Trophoblast cell (in vitro differentiated cells and primary cell): ENCODE measurements at regions not wholly inside any gene's neighbourhood (a gene's known extent, or its start where the extent isn't known, plus 50 kb on each side); places are given as distances from the start of the nearest gene placed in this dataset.

ENCODE experiments used
- DNase-seq, 2 donors: peaks; one replicate each; pipeline ENCODE4 v3.0.0-alpha.2; 2016
- H2AFZ ChIP-seq: 2 replicates; pipeline ENCODE4 v1.6.1; 2013; ENCODE audit warnings: low read length, moderate library complexity, mild to moderate bottlenecking; ENCODE audit not compliant: insufficient read depth, poor library complexity
- H2AK5ac ChIP-seq: 2 replicates; pipeline ENCODE4 v1.6.1; 2013; ENCODE audit warnings: mild to moderate bottlenecking, low read length
- H2BK120ac ChIP-seq: 2 replicates; pipeline ENCODE4 v1.6.1; 2013; ENCODE audit warnings: low read length, mild to moderate bottlenecking, moderate library complexity; ENCODE audit not compliant: insufficient read depth, poor library complexity
- H2BK12ac ChIP-seq: 2 replicates; pipeline ENCODE4 v1.6.1; 2013; ENCODE audit warnings: mild to moderate bottlenecking, low read length, moderate library complexity
- H2BK5ac ChIP-seq: 2 replicates; pipeline ENCODE4 v1.6.1; 2013; ENCODE audit warnings: low read length, low read depth, moderate library complexity, mild to moderate bottlenecking; ENCODE audit not compliant: poor library complexity
- H3K14ac ChIP-seq: 2 replicates; pipeline ENCODE4 v1.6.1; 2013; ENCODE audit warnings: mild to moderate bottlenecking, low read length
- H3K18ac ChIP-seq: 2 replicates; pipeline ENCODE4 v1.6.1; 2013; ENCODE audit warnings: mild to moderate bottlenecking, low read length
- H3K23ac ChIP-seq: 2 replicates; pipeline ENCODE4 v1.6.1; 2013; ENCODE audit warnings: low read length
- H3K27ac ChIP-seq: 2 replicates; pipeline ENCODE4 v1.5.1; 2013; ENCODE audit warnings: low read depth, mild to moderate bottlenecking, inconsistent platforms, low read length, moderate library complexity
- H3K27me3 ChIP-seq: 2 replicates; pipeline ENCODE4 v1.6.1; 2013; ENCODE audit warnings: inconsistent platforms, mild to moderate bottlenecking, low read length, moderate library complexity; ENCODE audit not compliant: insufficient read depth
- H3K36me3 ChIP-seq, 2 experiments: 1 replicate in 1 of 2; 2 replicates in 1 of 2; pipeline ENCODE4 v1.6.1; 2013; ENCODE audit warnings: low read length in 2 of 2, mild to moderate bottlenecking in 2 of 2, moderate library complexity in 1 of 2; ENCODE audit not compliant: insufficient read depth in 2 of 2, control insufficient read depth in 1 of 2
- H3K4ac ChIP-seq: 2 replicates; pipeline ENCODE4 v1.6.1; 2013; ENCODE audit warnings: low read depth, mild to moderate bottlenecking, low read length, moderate library complexity
- H3K4me1 ChIP-seq, 2 experiments: 1 replicate in 1 of 2; 2 replicates in 1 of 2; pipeline ENCODE4 v1.6.1; 2013; ENCODE audit warnings: low read length in 2 of 2, mild to moderate bottlenecking in 2 of 2, moderate library complexity in 1 of 2; ENCODE audit not compliant: insufficient read depth in 2 of 2, control insufficient read depth in 1 of 2
- H3K4me2 ChIP-seq: 2 replicates; pipeline ENCODE4 v1.6.1; 2013; ENCODE audit warnings: inconsistent platforms, mild to moderate bottlenecking, low read length, moderate library complexity
- H3K4me3 ChIP-seq: 2 replicates; pipeline ENCODE4 v1.5.1; 2013; ENCODE audit warnings: mild to moderate bottlenecking, low read depth, low read length, inconsistent platforms
- H3K79me1 ChIP-seq: one replicate; pipeline ENCODE4 v1.6.1; 2013; ENCODE audit warnings: low read length
- H3K79me2 ChIP-seq: 2 replicates; pipeline ENCODE4 v1.6.1; 2013; ENCODE audit warnings: low read length, mild to moderate bottlenecking; ENCODE audit not compliant: control insufficient read depth, insufficient read depth, poor library complexity
- H3K9ac ChIP-seq: 2 replicates; pipeline ENCODE4 v1.6.1; 2013; ENCODE audit warnings: mild to moderate bottlenecking, low read length
- H3K9me3 ChIP-seq: 2 replicates; pipeline ENCODE4 v1.6.1; 2013; ENCODE audit warnings: low read depth, mild to moderate bottlenecking, control low read depth, inconsistent platforms, low read length; ENCODE audit not compliant: insufficient read depth
- H4K12ac ChIP-seq: 2 replicates; pipeline ENCODE4 v1.6.1; 2013; ENCODE audit warnings: low read depth, mild to moderate bottlenecking, low read length, moderate library complexity
- H4K8ac ChIP-seq: 2 replicates; pipeline ENCODE4 v1.6.1; 2013; ENCODE audit warnings: low read depth, mild to moderate bottlenecking, low read length, moderate library complexity
- H4K91ac ChIP-seq: one replicate; pipeline ENCODE4 v1.6.1; 2013; ENCODE audit warnings: low read depth, mild to moderate bottlenecking, low read length, moderate library complexity
- WGBS: extraction: QIAGEN DNeasy Blood & Tissue Kit; methylation state at CpG from one replicate; pipeline ENCODE4 v1.1.7; 2013; ENCODE audit warnings: missing lambda C conversion rate; ENCODE audit not compliant: insufficient read length, insufficient coverage; ENCODE audit errors: extremely low coverage; 5-methylcytosine and 5-hydroxymethylcytosine counted together

- Histone ChIP-seq H4K8ac (no peak overlapping the region), H3K4ac (no peak overlapping the region), H3K18ac (no peak overlapping the region), H3K23ac (no peak overlapping the region), H3K9me3 (peaks cover 4% of the 10 kb centered on the region), H3K14ac (no peak overlapping the region), H4K91ac (no peak overlapping the region), H2BK5ac (no peak overlapping the region), H3K9ac (no peak overlapping the region), H2AK5ac (no peak overlapping the region), H2AFZ (no peak overlapping the region), H3K4me1 (no peaks in the 10 kb centered on the region), H2BK120ac (no peak overlapping the region), H3K4me2 (no peak overlapping the region), H3K36me3 (no peaks in the 10 kb centered on the region), H3K4me3 (no peak overlapping the region), H3K79me2 (no peaks in the 10 kb centered on the region), H3K27ac (no peak overlapping the region), H4K12ac (no peak overlapping the region), H2BK12ac (no peak overlapping the region), H3K27me3 (no peaks in the 10 kb centered on the region), H3K79me1 (no peaks in the 10 kb centered on the region)
- no peak for DNase-seq
- WGBS, result no CpG with 5 or more reads among the region's 16 CpGs
Observed at GRCh38 chr7:155870334-155871180, 58.3 kb upstream of the SHH start.

DNA sequence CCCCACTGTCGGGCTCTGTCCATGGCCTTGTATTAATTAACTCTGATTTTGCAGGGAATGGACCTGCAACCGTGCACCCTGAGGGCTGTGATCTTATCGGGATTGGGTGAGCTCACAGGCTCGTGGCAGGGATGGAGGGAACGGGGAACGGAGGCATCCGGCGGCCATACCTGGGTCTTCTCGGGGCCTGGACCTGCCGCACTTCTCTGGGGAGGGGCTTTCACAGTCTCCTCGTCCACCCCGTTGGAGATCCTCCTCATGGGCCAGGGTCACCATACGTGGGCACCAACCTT lies 57.5 kb upstream of the SHH start:
- no peak overlapping the region for H4K8ac ChIP-seq
- no peak overlapping the region for H3K14ac ChIP-seq
- no peak overlapping the region for H2AFZ ChIP-seq
- H3K9me3 ChIP-seq, result peaks cover 4% of the 10 kb centered on the region
- no peaks in the 10 kb centered on the region for H3K79me2 ChIP-seq
- no peak overlapping the region for H2BK5ac ChIP-seq
- no peak overlapping the region for H2BK120ac ChIP-seq
- H3K9ac ChIP-seq, result no peak overlapping the region
- H2BK12ac ChIP-seq, result no peak overlapping the region
- H4K12ac ChIP-seq, result no peak overlapping the region
- no peak overlapping the region for H3K4ac ChIP-seq
- no peak overlapping the region for H4K91ac ChIP-seq
- no peak overlapping the region for H3K23ac ChIP-seq
- H3K4me3 ChIP-seq, result no peak overlapping the region
- H3K79me1 ChIP-seq, result no peaks in the 10 kb centered on the region
- no peaks in the 10 kb centered on the region for H3K27me3 ChIP-seq
- WGBS, result no CpG with 5 or more reads among the region's 13 CpGs
- DNase-seq, result peak in 1 of 2 donors; percentile 2
- H2AK5ac ChIP-seq, result no peak overlapping the region
- H3K36me3 ChIP-seq, result no peaks in the 10 kb centered on the region
- no peak overlapping the region for H3K27ac ChIP-seq
- H3K4me2 ChIP-seq, result no peak overlapping the region
- H3K4me1 ChIP-seq, result no peaks in the 10 kb centered on the region
- no peak overlapping the region for H3K18ac ChIP-seq

DNA sequence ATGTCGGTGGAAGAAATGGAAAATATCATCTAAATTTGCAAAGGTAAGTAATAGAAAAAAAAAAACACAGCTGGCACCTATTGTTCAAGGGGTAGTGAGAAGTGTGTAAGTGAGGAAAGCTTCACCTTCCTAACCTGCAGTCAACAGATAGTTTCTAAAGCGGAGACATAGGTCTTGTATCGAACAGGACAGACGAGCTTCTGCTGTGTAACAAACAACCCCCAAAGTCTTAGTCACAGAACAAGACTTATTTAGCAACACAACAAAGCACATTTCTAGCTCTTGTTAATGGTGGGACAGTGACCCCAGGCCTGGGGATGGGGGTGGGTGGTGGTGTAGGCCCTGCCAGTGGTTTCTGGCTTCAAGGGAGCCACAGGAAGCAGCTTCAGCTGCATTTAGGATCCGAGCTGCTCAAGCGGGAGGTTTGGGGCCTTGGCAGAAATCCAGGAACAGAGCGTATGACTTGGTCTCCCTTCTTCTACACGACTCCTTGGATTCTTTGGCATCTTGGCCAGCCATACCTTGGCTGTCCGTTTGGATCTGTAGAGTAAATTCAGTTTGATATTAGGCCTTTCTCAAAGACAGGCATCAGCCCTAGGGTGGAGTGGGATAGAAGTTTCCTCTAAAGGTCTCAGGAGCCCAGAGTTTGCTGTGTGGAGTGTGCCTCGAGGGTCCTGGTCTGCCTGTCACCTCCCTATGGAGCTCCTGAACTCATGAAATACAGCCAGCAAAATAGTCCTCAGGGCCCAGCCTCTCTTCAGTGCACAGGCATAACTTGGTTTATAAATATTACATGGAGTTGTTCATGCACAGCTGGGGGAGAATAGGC lies 56.9 kb upstream of the SHH start:
- H3K79me2 ChIP-seq, result no peaks in the 10 kb centered on the region
- no peak overlapping the region for H3K4me3 ChIP-seq
- no peak overlapping the region for H2AK5ac ChIP-seq
- H4K91ac ChIP-seq, result no peak overlapping the region
- H3K4me1 ChIP-seq, result no peaks in the 10 kb centered on the region
- no peaks in the 10 kb centered on the region for H3K36me3 ChIP-seq
- no CpG with 5 or more reads among the region's 10 CpGs for WGBS
- H2AFZ ChIP-seq, result no peak overlapping the region
- H3K9me3 ChIP-seq, result peaks cover 4% of the 10 kb centered on the region
- no peaks in the 10 kb centered on the region for H3K27me3 ChIP-seq
- no peak overlapping the region for H4K8ac ChIP-seq
- no peak overlapping the region for H2BK5ac ChIP-seq
- H3K23ac ChIP-seq, result no peak overlapping the region
- no peak overlapping the region for H3K9ac ChIP-seq
- H3K14ac ChIP-seq, result no peak overlapping the region
- no peak overlapping the region for H2BK12ac ChIP-seq
- H3K27ac ChIP-seq, result no peak overlapping the region
- H4K12ac ChIP-seq, result no peak overlapping the region
- no peak overlapping the region for H3K4ac ChIP-seq
- DNase-seq, result no peak
- no peaks in the 10 kb centered on the region for H3K79me1 ChIP-seq
- no peak overlapping the region for H3K4me2 ChIP-seq
- no peak overlapping the region for H2BK120ac ChIP-seq
- H3K18ac ChIP-seq, result no peak overlapping the region

GRCh38 chr7:155867734-155868400 lies 55.6 kb upstream of the SHH start:
- Histone ChIP-seq H3K27me3 (no peaks in the 10 kb centered on the region), H2AK5ac (no peak overlapping the region), H3K9me3 (peaks cover 4% of the 10 kb centered on the region), H4K12ac (no peak overlapping the region), H3K4me3 (no peak overlapping the region), H3K14ac (no peak overlapping the region), H3K4ac (no peak overlapping the region), H4K8ac (no peak overlapping the region), H2BK5ac (no peak overlapping the region), H3K4me2 (no peak overlapping the region), H3K27ac (no peak overlapping the region), H3K4me1 (no peaks in the 10 kb centered on the region), H2BK12ac (no peak overlapping the region), H3K23ac (no peak overlapping the region), H3K79me2 (no peaks in the 10 kb centered on the region), H2AFZ (no peak overlapping the region), H3K9ac (no peak overlapping the region), H4K91ac (no peak overlapping the region), H3K18ac (no peak overlapping the region), H3K36me3 (no peaks in the 10 kb centered on the region), H2BK120ac (no peak overlapping the region), H3K79me1 (no peaks in the 10 kb centered on the region)
- DNase-seq, result no peak
- no CpG with 5 or more reads among the region's 6 CpGs for WGBS
